Keratinocyte (primary cell): ENCODE measurements at regions not wholly inside any gene's neighbourhood (a gene's known extent, or its start where the extent isn't known, plus 50 kb on each side); places are given as distances from the start of the nearest gene placed in this dataset.

Source experiments
- DNase-seq: peaks from one replicate; pipeline ENCODE4 v3.0.0-alpha.2; 2011; ENCODE audit warnings: low read depth, missing footprints, low spot score
- FAIRE-seq: peaks from 2 replicates; lab custom pipeline; 2011; peaks lifted over from hg19 to GRCh38; lab: Jason Lieb, UNC
- H2AFZ ChIP-seq: 2 replicates; pipeline ENCODE4 v1.6.0; 2012; ENCODE audit warnings: low read length, control low read depth, inconsistent platforms; ENCODE audit not compliant: control insufficient read depth
- H3K27ac ChIP-seq: 2 replicates; pipeline ENCODE4 v1.5.1; 2011; ENCODE audit warnings: low read length; ENCODE audit not compliant: control insufficient read depth, insufficient read depth
- H3K27me3 ChIP-seq: 3 replicates; pipeline ENCODE4 v1.6.0; 2011; ENCODE audit warnings: low read length; ENCODE audit not compliant: control insufficient read depth, insufficient read depth; ENCODE audit errors: extremely low read depth
- H3K36me3 ChIP-seq, 2 experiments: 2 replicates in 1 of 2; 3 replicates in 1 of 2; pipeline ENCODE4 v1.5.1; 2011; ENCODE audit warnings: low read length in 2 of 2, mild to moderate bottlenecking in 1 of 2; ENCODE audit not compliant: control insufficient read depth in 2 of 2, insufficient read depth in 2 of 2; ENCODE audit errors: extremely low read depth in 1 of 2
- H3K4me1 ChIP-seq: 3 replicates; pipeline ENCODE4 v1.5.1; 2011; ENCODE audit warnings: low read length; ENCODE audit not compliant: control insufficient read depth, insufficient read depth; ENCODE audit errors: extremely low read depth
- H3K4me2 ChIP-seq: 3 replicates; pipeline ENCODE4 v1.6.0; 2011; ENCODE audit warnings: low read depth, low read length; ENCODE audit not compliant: control insufficient read depth, insufficient read depth; ENCODE audit errors: extremely low read depth
- H3K4me3 ChIP-seq, 3 experiments: fragments of 200-600 bp in 1 of 3; sonication (generic) in 1 of 3; 2 replicates in 2 of 3; 3 replicates in 1 of 3; pipeline ENCODE4 v1.5.1; 2011 to 2016; ENCODE audit warnings: low read length in 3 of 3, mild to moderate bottlenecking in 3 of 3, control low read depth in 2 of 3, inconsistent platforms in 1 of 3, low read depth in 1 of 3, mixed read lengths in 1 of 3, mixed run types in 1 of 3, moderate library complexity in 1 of 3; ENCODE audit not compliant: control insufficient read depth in 2 of 3, insufficient read depth in 2 of 3; ENCODE audit errors: extremely low read depth in 1 of 3
- H3K79me2 ChIP-seq: 2 replicates; pipeline ENCODE4 v1.6.0; 2012; ENCODE audit warnings: low read length; ENCODE audit not compliant: control insufficient read depth, insufficient read depth
- H3K9ac ChIP-seq: 3 replicates; pipeline ENCODE4 v1.6.0; 2011; ENCODE audit warnings: low read length; ENCODE audit not compliant: control insufficient read depth, insufficient read depth; ENCODE audit errors: extremely low read depth
- H3K9me1 ChIP-seq: 3 replicates; pipeline ENCODE4 v1.6.0; 2011; ENCODE audit warnings: low read length; ENCODE audit not compliant: control insufficient read depth, insufficient read depth; ENCODE audit errors: extremely low read depth
- H3K9me3 ChIP-seq: 2 replicates; pipeline ENCODE4 v1.5.1; 2012; ENCODE audit warnings: low read depth, low read length; ENCODE audit not compliant: control insufficient read depth
- H4K20me1 ChIP-seq: 3 replicates; pipeline ENCODE4 v1.6.0; 2011; ENCODE audit warnings: low read length; ENCODE audit not compliant: control insufficient read depth, insufficient read depth; ENCODE audit errors: extremely low read depth
- EZH2 ChIP-seq: IDR thresholded peaks from one replicate; pipeline ENCODE4 v1.6.1; 2012; ENCODE audit warnings: inconsistent platforms, mild to moderate bottlenecking, low read length, moderate library complexity
- dilution Hi-C: fragments of 300-500 bp; cut with MboI; formaldehyde crosslinking; loops from one replicate; pipeline ENCODE4 v1.7.0; 2020; ENCODE audit warnings: low sequenced_read_pairs; ENCODE audit not compliant: extremely low pct_ligation_motif_present
- TF ChIP-seq, protein P1 (sequence below), 3 experiments: IDR thresholded peaks in 1 of 3; conservative IDR thresholded peaks in 1 of 3; optimal IDR thresholded peaks in 1 of 3; 2 replicates in 2 of 3; 3 replicates in 1 of 3; pipeline versions ENCODE3 to v1.5.1; 2011; ENCODE audit warnings: low read length in 3 of 3, mild to moderate bottlenecking in 3 of 3, moderate library complexity in 2 of 3, control low read depth in 1 of 3, inconsistent platforms in 1 of 3; ENCODE audit not compliant: insufficient read depth in 2 of 3; ENCODE audit errors: extremely low read depth in 1 of 3

DNA sequence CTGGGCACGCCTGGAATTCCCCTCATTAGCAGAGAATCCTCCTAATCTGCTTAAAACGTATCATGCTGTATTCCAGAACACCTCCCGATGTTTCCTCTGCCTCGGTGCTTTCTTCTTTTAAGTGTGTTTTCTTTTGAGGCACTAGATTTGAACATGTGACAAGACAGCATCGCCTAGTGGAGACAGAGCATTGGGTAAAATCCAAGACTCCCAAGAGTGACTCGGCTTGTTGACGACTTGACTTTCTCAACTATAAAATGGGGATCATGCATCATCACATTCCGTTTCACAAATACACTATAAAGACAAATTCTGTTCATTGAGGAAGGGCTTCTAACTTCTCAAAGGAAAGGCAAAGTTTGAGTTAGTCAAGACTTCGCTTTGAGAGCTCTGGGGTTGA lies 105.6 kb upstream of the RNF32 start:
- H2AFZ ChIP-seq = no peak overlapping the region
- dilution Hi-C loops = no loop called here
- H3K4me1 ChIP-seq = no peaks in the 10 kb centered on the region
- no peak overlapping the region for H3K4me2 ChIP-seq
- no peak for DNase-seq
- H4K20me1 ChIP-seq = no peaks in the 10 kb centered on the region
- no peak overlapping the region for H3K9ac ChIP-seq
- H3K79me2 ChIP-seq = no peaks in the 10 kb centered on the region
- no peak overlapping the region for H3K4me3 ChIP-seq
- H3K27me3 ChIP-seq = no peaks in the 10 kb centered on the region
- H3K9me1 ChIP-seq = no peaks in the 10 kb centered on the region
- H3K9me3 ChIP-seq = no peaks in the 10 kb centered on the region
- no peaks in the 10 kb centered on the region for H3K36me3 ChIP-seq
- no peak for FAIRE-seq
- H3K27ac ChIP-seq = no peak overlapping the region
- TF ChIP-seq EZH2 = no peak
- TF ChIP-seq, protein P1, sequence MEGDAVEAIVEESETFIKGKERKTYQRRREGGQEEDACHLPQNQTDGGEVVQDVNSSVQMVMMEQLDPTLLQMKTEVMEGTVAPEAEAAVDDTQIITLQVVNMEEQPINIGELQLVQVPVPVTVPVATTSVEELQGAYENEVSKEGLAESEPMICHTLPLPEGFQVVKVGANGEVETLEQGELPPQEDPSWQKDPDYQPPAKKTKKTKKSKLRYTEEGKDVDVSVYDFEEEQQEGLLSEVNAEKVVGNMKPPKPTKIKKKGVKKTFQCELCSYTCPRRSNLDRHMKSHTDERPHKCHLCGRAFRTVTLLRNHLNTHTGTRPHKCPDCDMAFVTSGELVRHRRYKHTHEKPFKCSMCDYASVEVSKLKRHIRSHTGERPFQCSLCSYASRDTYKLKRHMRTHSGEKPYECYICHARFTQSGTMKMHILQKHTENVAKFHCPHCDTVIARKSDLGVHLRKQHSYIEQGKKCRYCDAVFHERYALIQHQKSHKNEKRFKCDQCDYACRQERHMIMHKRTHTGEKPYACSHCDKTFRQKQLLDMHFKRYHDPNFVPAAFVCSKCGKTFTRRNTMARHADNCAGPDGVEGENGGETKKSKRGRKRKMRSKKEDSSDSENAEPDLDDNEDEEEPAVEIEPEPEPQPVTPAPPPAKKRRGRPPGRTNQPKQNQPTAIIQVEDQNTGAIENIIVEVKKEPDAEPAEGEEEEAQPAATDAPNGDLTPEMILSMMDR (optimal IDR thresholded peaks at IDR 0.05 in 1 of 3, IDR thresholded peaks at IDR 0.05 in 1 of 3, conservative IDR thresholded peaks at IDR 0.05 in 1 of 3; ENCODE audit: extremely low read depth in 1 of 3, insufficient read depth in 2 of 3, low read length in 3 of 3) = no peak

DNA sequence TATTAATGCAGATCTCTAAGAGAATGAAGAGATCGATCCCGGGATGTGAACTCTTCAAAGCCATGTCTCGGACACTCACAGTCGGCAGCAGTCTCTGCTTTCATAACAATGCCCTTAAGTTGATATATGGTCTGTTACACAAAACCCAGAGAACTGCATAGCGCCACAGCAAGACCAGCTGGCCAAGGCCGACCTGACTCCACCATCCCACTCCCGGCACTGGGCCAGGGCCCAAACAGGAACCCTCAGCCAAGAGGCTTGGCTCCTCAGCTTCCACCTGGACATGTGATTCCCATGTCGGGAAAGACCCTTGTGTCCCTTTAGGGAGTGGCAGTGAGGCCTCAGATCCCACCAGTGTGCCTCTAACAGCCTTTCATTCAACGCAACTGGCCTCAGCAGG lies 106.6 kb upstream of the RNF32 start:
- H3K4me1 ChIP-seq = no peaks in the 10 kb centered on the region
- H3K4me2 ChIP-seq = no peak overlapping the region
- H4K20me1 ChIP-seq = no peaks in the 10 kb centered on the region
- dilution Hi-C loops = no loop called here
- H3K9me3 ChIP-seq = no peaks in the 10 kb centered on the region
- H2AFZ ChIP-seq = no peak overlapping the region
- no peaks in the 10 kb centered on the region for H3K27me3 ChIP-seq
- H3K9ac ChIP-seq = no peak overlapping the region
- TF ChIP-seq, protein P1 (optimal IDR thresholded peaks at IDR 0.05 in 1 of 3, IDR thresholded peaks at IDR 0.05 in 1 of 3, conservative IDR thresholded peaks at IDR 0.05 in 1 of 3; ENCODE audit: extremely low read depth in 1 of 3, insufficient read depth in 2 of 3, low read length in 3 of 3) = no peak
- no peak for TF ChIP-seq EZH2
- H3K36me3 ChIP-seq = no peaks in the 10 kb centered on the region
- DNase-seq (no peak), FAIRE-seq (no peak)
- no peak overlapping the region for H3K4me3 ChIP-seq
- no peak overlapping the region for H3K27ac ChIP-seq
- no peaks in the 10 kb centered on the region for H3K9me1 ChIP-seq
- H3K79me2 ChIP-seq = no peaks in the 10 kb centered on the region
